K562 (cell line): ENCODE measurements at regions not wholly inside any gene's neighbourhood (a gene's known extent, or its start where the extent isn't known, plus 50 kb on each side); places are given as distances from the start of the nearest gene placed in this dataset.

ENCODE experiments used
- ELF1 ChIP-seq: fragments of 200-800 bp; sonication (Bioruptor generic); IDR thresholded peaks from 2 replicates; pipeline ENCODE4 v1.6.1; 2016; ENCODE audit warnings: missing genetic modification characterization, missing compliant biosample characterization
- ETV5 ChIP-seq: sonication (generic); formaldehyde crosslinking; IDR thresholded peaks from 2 replicates; pipeline ENCODE4 v1.4.0; 2020; ENCODE audit warnings: low read depth, mild to moderate bottlenecking, missing genetic modification reagents
- KLF10 ChIP-seq: fragments of 250-450 bp; sonication (Bioruptor Pico); IDR thresholded peaks from 2 replicates; pipeline ENCODE4 v1.6.1; 2021; ENCODE audit warnings: matching md5 sums
- L3MBTL2 ChIP-seq: fragments of 450-650 bp; IDR thresholded peaks from 2 replicates; pipeline ENCODE4 v1.6.1; 2016; ENCODE audit warnings: mild to moderate bottlenecking, moderate library complexity
- MYC ChIP-seq, 2 experiments: fragments of 250-450 bp in 1 of 2; sonication (Bioruptor Pico) in 1 of 2; IDR thresholded peaks; 2 replicates each; pipeline versions ENCODE4 v1.5.1 to v1.6.1; 2012 to 2021; ENCODE audit warnings: low read depth in 2 of 2, borderline replicate concordance in 1 of 2, improper control_type of control experiment in 1 of 2, low read length in 1 of 2, mild to moderate bottlenecking in 1 of 2, moderate library complexity in 1 of 2
- PHF8 ChIP-seq: fragments of 200-600 bp; sonication (generic); IDR thresholded peaks from 2 replicates; pipeline ENCODE4 v1.6.1; 2012; ENCODE audit warnings: mixed run types, mild to moderate bottlenecking, inconsistent platforms, low read length, moderate library complexity, borderline replicate concordance
- RBM17 ChIP-seq: fragments of 200-400 bp; formaldehyde crosslinking; IDR thresholded peaks from 2 replicates; pipeline ENCODE4 v1.6.1; 2017; ENCODE audit warnings: low read depth, mild to moderate bottlenecking, low read length, borderline replicate concordance
- SNIP1 ChIP-seq: fragments of 450-650 bp; IDR thresholded peaks from 2 replicates; pipeline ENCODE4 v1.7.1; 2017; ENCODE audit warnings: low read depth, mild to moderate bottlenecking
- TF ChIP-seq, protein P1 (sequence below): sonication (generic); formaldehyde crosslinking; IDR thresholded peaks from 2 replicates; pipeline ENCODE4 v1.8.0; 2023; ENCODE audit warnings: mild to moderate bottlenecking, missing genetic modification reagents
- TF ChIP-seq, protein P2 (sequence below), 2 experiments: IDR thresholded peaks; 2 replicates each; pipeline ENCODE4 v1.6.1; 2011; ENCODE audit warnings: borderline replicate concordance in 1 of 2, control low read depth in 1 of 2, low read depth in 1 of 2, low read length in 1 of 2, mild to moderate bottlenecking in 1 of 2, mixed read lengths in 1 of 2, moderate library complexity in 1 of 2; ENCODE audit not compliant: insufficient read depth in 1 of 2, insufficient read length in 1 of 2, poor library complexity in 1 of 2, severe bottlenecking in 1 of 2; ENCODE audit errors: extremely low read depth in 1 of 2
- TF ChIP-seq, protein P3 (sequence below), 2 experiments: fragments of 450-650 bp; IDR thresholded peaks; 2 replicates each; pipeline ENCODE4 v1.6.1; 2016; ENCODE audit warnings: mild to moderate bottlenecking in 2 of 2, borderline replicate concordance in 1 of 2, low read depth in 1 of 2, moderate library complexity in 1 of 2

DNA sequence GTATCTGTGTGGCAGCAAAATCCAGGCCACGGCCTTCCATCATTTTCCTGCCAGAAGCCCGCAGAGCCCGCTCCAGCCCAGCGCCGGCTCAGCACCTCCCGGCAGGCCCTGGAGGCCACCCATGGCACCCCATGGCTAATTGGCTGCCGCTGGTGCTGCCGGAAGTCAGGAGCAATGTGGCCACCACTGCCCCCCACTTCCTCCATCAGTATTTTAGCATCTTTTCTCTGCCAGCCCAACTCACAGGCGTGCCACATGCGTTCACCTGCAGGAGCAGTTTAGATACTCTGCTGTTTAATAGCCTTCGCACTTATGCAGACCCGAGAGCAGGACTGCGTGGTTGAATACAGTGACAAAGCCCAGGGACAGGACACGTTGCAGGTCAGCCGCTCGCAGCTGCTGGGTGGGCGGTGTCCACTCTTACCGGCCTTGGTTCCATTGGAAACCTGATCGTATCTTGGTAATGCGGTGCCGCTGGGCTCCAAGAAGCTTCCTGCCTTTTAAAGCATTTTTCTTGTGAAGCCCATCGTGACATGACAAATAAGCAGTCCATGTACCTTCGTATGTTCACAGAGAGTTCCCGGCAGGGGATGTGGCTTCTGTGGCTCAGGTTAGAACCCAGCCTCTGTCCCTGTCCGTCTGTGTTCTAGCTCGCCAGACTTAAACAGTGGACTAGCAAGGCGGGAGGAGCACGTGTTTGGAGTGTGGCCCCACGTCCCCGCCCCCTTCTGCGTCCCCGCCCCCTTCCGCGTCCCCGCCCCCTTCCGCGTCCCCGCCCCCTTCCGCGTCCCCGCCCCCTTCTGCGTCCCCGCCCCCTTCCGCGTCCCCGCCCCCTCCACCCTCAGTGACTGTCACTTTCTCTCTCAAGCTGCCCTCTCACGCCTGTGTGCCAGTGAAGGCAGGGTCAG, 162.0 kb upstream of the SOX1 start (continued):
- 0 out of 2 replicates have a peak, but pooled peaks have one; percentile 41 for TF ChIP-seq MYC (IDR thresholded peaks at IDR 0.05; ENCODE audit: low read depth, low read length)
- no peak for TF ChIP-seq MYC (CRISPR knock-in tag; IDR thresholded peaks at IDR 0.05; ENCODE audit: borderline replicate concordance, low read depth)
- no peak for TF ChIP-seq KLF10 (CRISPR knock-in tag)
- peak; percentile 66 for TF ChIP-seq L3MBTL2
- TF ChIP-seq RBM17 = no peak
- TF ChIP-seq, protein P1, sequence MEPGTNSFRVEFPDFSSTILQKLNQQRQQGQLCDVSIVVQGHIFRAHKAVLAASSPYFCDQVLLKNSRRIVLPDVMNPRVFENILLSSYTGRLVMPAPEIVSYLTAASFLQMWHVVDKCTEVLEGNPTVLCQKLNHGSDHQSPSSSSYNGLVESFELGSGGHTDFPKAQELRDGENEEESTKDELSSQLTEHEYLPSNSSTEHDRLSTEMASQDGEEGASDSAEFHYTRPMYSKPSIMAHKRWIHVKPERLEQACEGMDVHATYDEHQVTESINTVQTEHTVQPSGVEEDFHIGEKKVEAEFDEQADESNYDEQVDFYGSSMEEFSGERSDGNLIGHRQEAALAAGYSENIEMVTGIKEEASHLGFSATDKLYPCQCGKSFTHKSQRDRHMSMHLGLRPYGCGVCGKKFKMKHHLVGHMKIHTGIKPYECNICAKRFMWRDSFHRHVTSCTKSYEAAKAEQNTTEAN (CRISPR knock-in tag) = no peak
- TF ChIP-seq, protein P2, sequence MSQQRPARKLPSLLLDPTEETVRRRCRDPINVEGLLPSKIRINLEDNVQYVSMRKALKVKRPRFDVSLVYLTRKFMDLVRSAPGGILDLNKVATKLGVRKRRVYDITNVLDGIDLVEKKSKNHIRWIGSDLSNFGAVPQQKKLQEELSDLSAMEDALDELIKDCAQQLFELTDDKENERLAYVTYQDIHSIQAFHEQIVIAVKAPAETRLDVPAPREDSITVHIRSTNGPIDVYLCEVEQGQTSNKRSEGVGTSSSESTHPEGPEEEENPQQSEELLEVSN (IDR thresholded peaks at IDR 0.05; ENCODE audit: borderline replicate concordance in 1 of 2, extremely low read depth in 1 of 2, insufficient read depth in 1 of 2, insufficient read length in 1 of 2, low read depth in 1 of 2, low read length in 1 of 2, poor library complexity in 1 of 2, severe bottlenecking in 1 of 2) = peak; percentile 54 to 88
- no peak for TF ChIP-seq SNIP1
- TF ChIP-seq, protein P3, sequence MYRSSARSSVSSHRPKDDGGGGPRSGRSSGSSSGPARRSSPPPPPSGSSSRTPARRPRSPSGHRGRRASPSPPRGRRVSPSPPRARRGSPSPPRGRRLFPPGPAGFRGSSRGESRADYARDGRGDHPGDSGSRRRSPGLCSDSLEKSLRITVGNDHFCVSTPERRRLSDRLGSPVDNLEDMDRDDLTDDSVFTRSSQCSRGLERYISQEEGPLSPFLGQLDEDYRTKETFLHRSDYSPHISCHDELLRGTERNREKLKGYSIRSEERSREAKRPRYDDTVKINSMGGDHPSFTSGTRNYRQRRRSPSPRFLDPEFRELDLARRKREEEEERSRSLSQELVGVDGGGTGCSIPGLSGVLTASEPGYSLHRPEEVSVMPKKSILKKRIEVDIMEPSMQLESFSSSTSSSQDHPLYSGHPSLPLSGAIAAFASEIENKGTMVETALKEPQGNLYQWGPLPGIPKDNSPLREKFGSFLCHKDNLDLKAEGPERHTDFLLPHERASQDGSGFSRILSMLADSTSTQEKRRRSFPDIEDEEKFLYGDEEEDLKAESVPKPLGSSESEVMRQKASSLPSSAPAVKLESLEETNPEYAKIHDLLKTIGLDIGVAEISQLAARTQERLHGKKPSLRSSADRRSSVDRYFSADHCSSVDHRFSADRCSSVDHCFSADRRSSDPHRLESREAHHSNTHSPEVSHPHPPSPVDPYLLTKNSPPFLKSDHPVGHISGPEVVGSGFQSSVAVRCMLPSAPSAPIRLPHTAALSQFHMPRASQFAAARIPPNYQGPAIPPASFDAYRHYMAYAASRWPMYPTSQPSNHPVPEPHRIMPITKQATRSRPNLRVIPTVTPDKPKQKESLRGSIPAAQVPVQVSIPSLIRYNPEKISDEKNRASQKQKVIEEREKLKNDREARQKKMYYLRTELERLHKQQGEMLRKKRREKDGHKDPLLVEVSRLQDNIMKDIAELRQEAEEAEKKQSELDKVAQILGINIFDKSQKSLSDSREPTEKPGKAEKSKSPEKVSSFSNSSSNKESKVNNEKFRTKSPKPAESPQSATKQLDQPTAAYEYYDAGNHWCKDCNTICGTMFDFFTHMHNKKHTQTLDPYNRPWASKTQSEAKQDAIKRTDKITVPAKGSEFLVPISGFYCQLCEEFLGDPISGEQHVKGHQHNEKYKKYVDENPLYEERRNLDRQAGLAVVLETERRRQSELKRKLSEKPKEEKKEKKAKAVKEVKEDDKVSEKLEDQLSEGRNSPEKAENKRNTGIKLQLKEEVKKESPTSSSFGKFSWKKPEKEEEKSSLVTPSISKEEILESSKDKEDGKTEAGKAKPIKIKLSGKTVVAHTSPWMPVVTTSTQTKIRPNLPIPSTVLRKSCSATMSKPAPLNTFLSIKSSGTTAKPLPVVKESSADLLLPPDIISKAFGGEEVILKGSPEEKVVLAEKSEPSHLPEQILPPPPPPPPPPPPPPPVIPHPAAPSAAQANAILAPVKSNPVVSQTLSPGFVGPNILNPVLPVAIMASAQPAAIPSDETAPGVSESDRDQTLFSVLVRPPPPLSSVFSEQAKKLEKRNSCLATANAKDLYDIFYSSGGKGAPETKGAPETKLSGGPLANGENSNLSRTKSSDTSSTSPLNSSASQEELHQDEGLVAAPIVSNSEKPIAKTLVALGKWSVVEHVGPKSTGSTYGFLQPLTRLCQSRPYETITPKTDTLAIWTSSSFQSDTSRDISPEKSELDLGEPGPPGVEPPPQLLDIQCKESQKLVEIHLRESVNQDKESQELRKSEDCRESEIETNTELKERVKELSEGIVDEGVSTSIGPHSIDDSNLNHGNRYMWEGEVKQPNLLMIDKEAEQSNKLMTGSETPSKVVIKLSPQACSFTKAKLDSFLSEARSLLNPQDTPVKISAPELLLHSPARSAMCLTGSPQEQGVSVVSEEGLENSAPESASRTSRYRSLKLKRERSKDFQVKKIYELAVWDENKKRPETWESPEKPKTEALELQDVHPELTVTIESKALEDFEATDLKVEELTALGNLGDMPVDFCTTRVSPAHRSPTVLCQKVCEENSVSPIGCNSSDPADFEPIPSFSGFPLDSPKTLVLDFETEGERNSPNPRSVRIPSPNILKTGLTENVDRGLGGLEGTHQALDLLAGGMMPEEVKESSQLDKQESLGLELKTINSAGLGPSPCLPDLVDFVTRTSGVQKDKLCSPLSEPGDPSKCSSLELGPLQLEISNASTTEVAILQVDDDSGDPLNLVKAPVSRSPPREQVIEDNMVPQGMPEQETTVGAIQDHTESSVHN (IDR thresholded peaks at IDR 0.05; ENCODE audit: borderline replicate concordance in 1 of 2, low read depth in 1 of 2) = no peak
- no peak for TF ChIP-seq ETV5 (CRISPR knock-in tag)
- TF ChIP-seq ELF1 (tag) = peak; percentile 55
- no peak for TF ChIP-seq PHF8
